OCI-LY7 (cell line): ENCODE measurements at regions not wholly inside any gene's neighbourhood (a gene's known extent, or its start where the extent isn't known, plus 50 kb on each side); places are given as distances from the start of the nearest gene placed in this dataset.

Experiments
- EZH2phosphoT487 ChIP-seq: fragments of 200-600 bp; sonication (generic); IDR thresholded peaks from 2 replicates; pipeline ENCODE4 v1.6.1; 2018; ENCODE audit warnings: low read depth, borderline replicate concordance, mild to moderate bottlenecking, mixed run types, antibody characterized with exemption, low read length, moderate library complexity, mixed read lengths
- TF ChIP-seq, protein P1 (sequence below): fragments of 200-600 bp; sonication (generic); conservative IDR thresholded peaks from 2 replicates; pipeline ENCODE4 v1.5.1; 2014; ENCODE audit warnings: mild to moderate bottlenecking, antibody characterized with exemption, low read length, moderate library complexity, mixed read lengths

GRCh38 chr6:147782302-147782701, 273.8 kb downstream of the SAMD5 start:
- TF ChIP-seq, protein P1, sequence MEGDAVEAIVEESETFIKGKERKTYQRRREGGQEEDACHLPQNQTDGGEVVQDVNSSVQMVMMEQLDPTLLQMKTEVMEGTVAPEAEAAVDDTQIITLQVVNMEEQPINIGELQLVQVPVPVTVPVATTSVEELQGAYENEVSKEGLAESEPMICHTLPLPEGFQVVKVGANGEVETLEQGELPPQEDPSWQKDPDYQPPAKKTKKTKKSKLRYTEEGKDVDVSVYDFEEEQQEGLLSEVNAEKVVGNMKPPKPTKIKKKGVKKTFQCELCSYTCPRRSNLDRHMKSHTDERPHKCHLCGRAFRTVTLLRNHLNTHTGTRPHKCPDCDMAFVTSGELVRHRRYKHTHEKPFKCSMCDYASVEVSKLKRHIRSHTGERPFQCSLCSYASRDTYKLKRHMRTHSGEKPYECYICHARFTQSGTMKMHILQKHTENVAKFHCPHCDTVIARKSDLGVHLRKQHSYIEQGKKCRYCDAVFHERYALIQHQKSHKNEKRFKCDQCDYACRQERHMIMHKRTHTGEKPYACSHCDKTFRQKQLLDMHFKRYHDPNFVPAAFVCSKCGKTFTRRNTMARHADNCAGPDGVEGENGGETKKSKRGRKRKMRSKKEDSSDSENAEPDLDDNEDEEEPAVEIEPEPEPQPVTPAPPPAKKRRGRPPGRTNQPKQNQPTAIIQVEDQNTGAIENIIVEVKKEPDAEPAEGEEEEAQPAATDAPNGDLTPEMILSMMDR, result no peak
- TF ChIP-seq EZH2phosphoT487, result no peak
